Tibial artery (tissue), 4 donors: ENCODE measurements at regions not wholly inside any gene's neighbourhood (a gene's known extent, or its start where the extent isn't known, plus 50 kb on each side); places are given as distances from the start of the nearest gene placed in this dataset.

Experiments used
- DNase-seq, 2 donors: peaks; one replicate each; pipeline ENCODE4 v3.0.0-alpha.2; 2019
- H3K27ac ChIP-seq, 2 donors: fragments of 200-600 bp; sonication (generic) in 1 of 2; 1 replicate in 1 of 2; 2 replicates in 1 of 2; pipeline ENCODE4 v1.5.1; 2018 to 2019; ENCODE audit warnings: mild to moderate bottlenecking in 1 of 2
- H3K27me3 ChIP-seq, 2 donors: fragments of 200-600 bp; sonication (generic) in 1 of 2; one replicate each; pipeline versions ENCODE4 v1.5.1 to v1.6.0; 2016 to 2019
- H3K36me3 ChIP-seq, 3 donors: fragments of 200-600 bp; sonication (generic) in 2 of 3; one replicate each; pipeline ENCODE4 v1.5.1; 2016 to 2019; ENCODE audit warnings: mild to moderate bottlenecking in 2 of 3
- H3K4me1 ChIP-seq, 4 donors: fragments of 200-600 bp; sonication (generic) in 2 of 4; 1 replicate in 3 of 4; 2 replicates in 1 of 4; pipeline ENCODE4 v1.5.1; 2016 to 2019
- H3K4me3 ChIP-seq, 2 donors: fragments of 200-600 bp; sonication (generic) in 1 of 2; 1 replicate in 1 of 2; 2 replicates in 1 of 2; pipeline ENCODE4 v1.5.1; 2018 to 2019; ENCODE audit warnings: mild to moderate bottlenecking in 2 of 2
- H3K9me3 ChIP-seq, 3 donors: fragments of 200-600 bp; sonication (generic) in 1 of 3; one replicate each; pipeline ENCODE4 v1.5.1; 2016 to 2019
- CTCF ChIP-seq, 2 experiments: fragments of 200-600 bp in 1 of 2; fragments of 450-650 bp in 1 of 2; IDR thresholded peaks; one replicate each; pipeline ENCODE4 v1.5.1; 2017 to 2019; ENCODE audit warnings: antibody characterized with exemption in 2 of 2, mild to moderate bottlenecking in 1 of 2, moderate library complexity in 1 of 2
- intact Hi-C: fragments of 100-400 bp; cut with DNase I; formaldehyde crosslinking; loops from one replicate; pipeline ENCODE4 v1.15.0; 2023; ENCODE audit warnings: low total_unique reads

GRCh38 chr6:23568292-23568691 is 557.7 kb upstream of the NRSN1 start:
- DNase-seq: no peak
- no peak overlapping the region for H3K4me3 ChIP-seq
- no peaks in the 10 kb centered on the region for H3K36me3 ChIP-seq
- no peak for TF ChIP-seq CTCF (IDR thresholded peaks at IDR 0.05)
- H3K9me3 ChIP-seq: no peaks in the 10 kb centered on the region
- no peaks in the 10 kb centered on the region for H3K27me3 ChIP-seq
- intact Hi-C loops: no loop called here
- H3K27ac ChIP-seq: no peak overlapping the region
- no peaks in the 10 kb centered on the region for H3K4me1 ChIP-seq

- no peak for DNase-seq
- Histone ChIP-seq H3K9me3 (no peaks in the 10 kb centered on the region), H3K36me3 (no peaks in the 10 kb centered on the region), H3K4me3 (no peak overlapping the region), H3K27ac (no peak overlapping the region), H3K27me3 (no peaks in the 10 kb centered on the region), H3K4me1 (no peaks in the 10 kb centered on the region)
- intact Hi-C loops: no loop called here
- TF ChIP-seq CTCF (IDR thresholded peaks at IDR 0.05): no peak
These were observed 541.8 kb upstream of the NRSN1 start for GRCh38 chr6:23584134-23584763.

- intact Hi-C loops: no loop called here
These were observed 538.4 kb upstream of the NRSN1 start for GRCh38 chr6:23587582-23587981.

GRCh38 chr6:23589811-23590210 is 536.2 kb upstream of the NRSN1 start:
- no peak for TF ChIP-seq CTCF (IDR thresholded peaks at IDR 0.05)
- intact Hi-C loops: no loop called here
- no peak for DNase-seq

More at GRCh38 chr6:23587582-23587981, 538.4 kb upstream of the NRSN1 start:
- Histone ChIP-seq H3K4me3 (no peak overlapping the region), H3K4me1 (no peaks in the 10 kb centered on the region), H3K36me3 (no peaks in the 10 kb centered on the region), H3K9me3 (no peaks in the 10 kb centered on the region), H3K27ac (no peak overlapping the region), H3K27me3 (no peaks in the 10 kb centered on the region)
- TF ChIP-seq CTCF (IDR thresholded peaks at IDR 0.05): no peak
- DNase-seq: no peak

GRCh38 chr6:23590498-23591126 is 535.4 kb upstream of the NRSN1 start:
- H3K4me3 ChIP-seq: no peak overlapping the region
- H3K27me3 ChIP-seq: no peaks in the 10 kb centered on the region
- H3K27ac ChIP-seq: no peak overlapping the region
- no peak for TF ChIP-seq CTCF (IDR thresholded peaks at IDR 0.05)
- no peak for DNase-seq
- no peaks in the 10 kb centered on the region for H3K9me3 ChIP-seq
- no peaks in the 10 kb centered on the region for H3K36me3 ChIP-seq
- intact Hi-C loops: no loop called here
- H3K4me1 ChIP-seq: no peaks in the 10 kb centered on the region

More at GRCh38 chr6:23589811-23590210, 536.2 kb upstream of the NRSN1 start:
- H3K36me3 ChIP-seq: no peaks in the 10 kb centered on the region
- H3K9me3 ChIP-seq: no peaks in the 10 kb centered on the region
- no peak overlapping the region for H3K4me3 ChIP-seq
- no peak overlapping the region for H3K27ac ChIP-seq
- no peaks in the 10 kb centered on the region for H3K27me3 ChIP-seq
- no peaks in the 10 kb centered on the region for H3K4me1 ChIP-seq
